ENCODE measurements at regions not wholly inside any gene's neighbourhood (a gene's known extent, or its start where the extent isn't known, plus 50 kb on each side); places are given as distances from the start of the nearest gene placed in this dataset.

DNA sequence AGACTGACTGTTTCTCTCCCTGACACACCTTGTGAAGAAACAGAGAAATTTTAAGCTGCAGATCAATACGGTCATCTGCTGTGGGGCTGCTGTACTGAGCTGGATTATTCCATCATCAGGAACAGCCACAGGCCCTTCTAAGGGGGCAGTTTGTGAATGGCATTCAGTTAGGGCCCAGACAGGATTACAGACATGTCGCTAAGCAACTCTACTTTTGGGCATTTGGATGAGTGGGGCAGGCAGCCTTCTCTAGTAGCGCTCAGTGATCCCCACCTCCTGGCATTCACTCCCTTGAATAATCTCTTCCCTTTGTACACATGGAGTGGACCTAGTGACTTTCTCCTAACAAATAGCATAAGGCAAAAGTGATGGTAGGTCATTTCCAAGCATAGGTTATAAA is 144.4 kb upstream of the RARB start:
- ChIA-PET SMC1A (ENCODE audit: uncharacterized antibody, unreplicated experiment) (no interaction called here), POLR2A (no interaction called here), CTCF (no interaction called here), RAD21 (ENCODE audit: unreplicated experiment) (no interaction called here)
- H3K79me2 ChIP-seq (ENCODE audit: control insufficient read depth, insufficient read depth, low read length): no peaks in the 10 kb centered on the region
- TF ChIP-seq FOXK2 (IDR thresholded peaks at IDR 0.05) (no peak), ASH2L (IDR thresholded peaks at IDR 0.05; ENCODE audit: borderline replicate concordance, low read depth) (no peak), POLR2A (IDR thresholded peaks at IDR 0.05; ENCODE audit: low read depth, low read length) (no peak)
- TF ChIP-seq, protein P1, sequence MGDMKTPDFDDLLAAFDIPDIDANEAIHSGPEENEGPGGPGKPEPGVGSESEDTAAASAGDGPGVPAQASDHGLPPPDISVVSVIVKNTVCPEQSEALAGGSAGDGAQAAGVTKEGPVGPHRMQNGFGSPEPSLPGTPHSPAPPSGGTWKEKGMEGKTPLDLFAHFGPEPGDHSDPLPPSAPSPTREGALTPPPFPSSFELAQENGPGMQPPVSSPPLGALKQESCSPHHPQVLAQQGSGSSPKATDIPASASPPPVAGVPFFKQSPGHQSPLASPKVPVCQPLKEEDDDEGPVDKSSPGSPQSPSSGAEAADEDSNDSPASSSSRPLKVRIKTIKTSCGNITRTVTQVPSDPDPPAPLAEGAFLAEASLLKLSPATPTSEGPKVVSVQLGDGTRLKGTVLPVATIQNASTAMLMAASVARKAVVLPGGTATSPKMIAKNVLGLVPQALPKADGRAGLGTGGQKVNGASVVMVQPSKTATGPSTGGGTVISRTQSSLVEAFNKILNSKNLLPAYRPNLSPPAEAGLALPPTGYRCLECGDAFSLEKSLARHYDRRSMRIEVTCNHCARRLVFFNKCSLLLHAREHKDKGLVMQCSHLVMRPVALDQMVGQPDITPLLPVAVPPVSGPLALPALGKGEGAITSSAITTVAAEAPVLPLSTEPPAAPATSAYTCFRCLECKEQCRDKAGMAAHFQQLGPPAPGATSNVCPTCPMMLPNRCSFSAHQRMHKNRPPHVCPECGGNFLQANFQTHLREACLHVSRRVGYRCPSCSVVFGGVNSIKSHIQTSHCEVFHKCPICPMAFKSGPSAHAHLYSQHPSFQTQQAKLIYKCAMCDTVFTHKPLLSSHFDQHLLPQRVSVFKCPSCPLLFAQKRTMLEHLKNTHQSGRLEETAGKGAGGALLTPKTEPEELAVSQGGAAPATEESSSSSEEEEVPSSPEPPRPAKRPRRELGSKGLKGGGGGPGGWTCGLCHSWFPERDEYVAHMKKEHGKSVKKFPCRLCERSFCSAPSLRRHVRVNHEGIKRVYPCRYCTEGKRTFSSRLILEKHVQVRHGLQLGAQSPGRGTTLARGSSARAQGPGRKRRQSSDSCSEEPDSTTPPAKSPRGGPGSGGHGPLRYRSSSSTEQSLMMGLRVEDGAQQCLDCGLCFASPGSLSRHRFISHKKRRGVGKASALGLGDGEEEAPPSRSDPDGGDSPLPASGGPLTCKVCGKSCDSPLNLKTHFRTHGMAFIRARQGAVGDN (IDR thresholded peaks at IDR 0.05): no peak
- TF ChIP-seq, protein P2, sequence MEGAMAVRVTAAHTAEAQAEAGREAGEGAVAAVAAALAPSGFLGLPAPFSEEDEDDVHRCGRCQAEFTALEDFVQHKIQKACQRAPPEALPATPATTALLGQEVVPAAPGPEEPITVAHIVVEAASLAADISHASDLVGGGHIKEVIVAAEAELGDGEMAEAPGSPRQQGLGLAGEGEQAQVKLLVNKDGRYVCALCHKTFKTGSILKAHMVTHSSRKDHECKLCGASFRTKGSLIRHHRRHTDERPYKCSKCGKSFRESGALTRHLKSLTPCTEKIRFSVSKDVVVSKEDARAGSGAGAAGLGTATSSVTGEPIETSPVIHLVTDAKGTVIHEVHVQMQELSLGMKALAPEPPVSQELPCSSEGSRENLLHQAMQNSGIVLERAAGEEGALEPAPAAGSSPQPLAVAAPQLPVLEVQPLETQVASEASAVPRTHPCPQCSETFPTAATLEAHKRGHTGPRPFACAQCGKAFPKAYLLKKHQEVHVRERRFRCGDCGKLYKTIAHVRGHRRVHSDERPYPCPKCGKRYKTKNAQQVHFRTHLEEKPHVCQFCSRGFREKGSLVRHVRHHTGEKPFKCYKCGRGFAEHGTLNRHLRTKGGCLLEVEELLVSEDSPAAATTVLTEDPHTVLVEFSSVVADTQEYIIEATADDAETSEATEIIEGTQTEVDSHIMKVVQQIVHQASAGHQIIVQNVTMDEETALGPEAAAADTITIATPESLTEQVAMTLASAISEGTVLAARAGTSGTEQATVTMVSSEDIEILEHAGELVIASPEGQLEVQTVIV (IDR thresholded peaks at IDR 0.05; ENCODE audit: borderline replicate concordance, partially characterized antibody): no peak
- TF ChIP-seq, protein P3, sequence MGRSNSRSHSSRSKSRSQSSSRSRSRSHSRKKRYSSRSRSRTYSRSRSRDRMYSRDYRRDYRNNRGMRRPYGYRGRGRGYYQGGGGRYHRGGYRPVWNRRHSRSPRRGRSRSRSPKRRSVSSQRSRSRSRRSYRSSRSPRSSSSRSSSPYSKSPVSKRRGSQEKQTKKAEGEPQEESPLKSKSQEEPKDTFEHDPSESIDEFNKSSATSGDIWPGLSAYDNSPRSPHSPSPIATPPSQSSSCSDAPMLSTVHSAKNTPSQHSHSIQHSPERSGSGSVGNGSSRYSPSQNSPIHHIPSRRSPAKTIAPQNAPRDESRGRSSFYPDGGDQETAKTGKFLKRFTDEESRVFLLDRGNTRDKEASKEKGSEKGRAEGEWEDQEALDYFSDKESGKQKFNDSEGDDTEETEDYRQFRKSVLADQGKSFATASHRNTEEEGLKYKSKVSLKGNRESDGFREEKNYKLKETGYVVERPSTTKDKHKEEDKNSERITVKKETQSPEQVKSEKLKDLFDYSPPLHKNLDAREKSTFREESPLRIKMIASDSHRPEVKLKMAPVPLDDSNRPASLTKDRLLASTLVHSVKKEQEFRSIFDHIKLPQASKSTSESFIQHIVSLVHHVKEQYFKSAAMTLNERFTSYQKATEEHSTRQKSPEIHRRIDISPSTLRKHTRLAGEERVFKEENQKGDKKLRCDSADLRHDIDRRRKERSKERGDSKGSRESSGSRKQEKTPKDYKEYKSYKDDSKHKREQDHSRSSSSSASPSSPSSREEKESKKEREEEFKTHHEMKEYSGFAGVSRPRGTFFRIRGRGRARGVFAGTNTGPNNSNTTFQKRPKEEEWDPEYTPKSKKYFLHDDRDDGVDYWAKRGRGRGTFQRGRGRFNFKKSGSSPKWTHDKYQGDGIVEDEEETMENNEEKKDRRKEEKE (IDR thresholded peaks at IDR 0.05): no peak
- TF ChIP-seq, protein P4, sequence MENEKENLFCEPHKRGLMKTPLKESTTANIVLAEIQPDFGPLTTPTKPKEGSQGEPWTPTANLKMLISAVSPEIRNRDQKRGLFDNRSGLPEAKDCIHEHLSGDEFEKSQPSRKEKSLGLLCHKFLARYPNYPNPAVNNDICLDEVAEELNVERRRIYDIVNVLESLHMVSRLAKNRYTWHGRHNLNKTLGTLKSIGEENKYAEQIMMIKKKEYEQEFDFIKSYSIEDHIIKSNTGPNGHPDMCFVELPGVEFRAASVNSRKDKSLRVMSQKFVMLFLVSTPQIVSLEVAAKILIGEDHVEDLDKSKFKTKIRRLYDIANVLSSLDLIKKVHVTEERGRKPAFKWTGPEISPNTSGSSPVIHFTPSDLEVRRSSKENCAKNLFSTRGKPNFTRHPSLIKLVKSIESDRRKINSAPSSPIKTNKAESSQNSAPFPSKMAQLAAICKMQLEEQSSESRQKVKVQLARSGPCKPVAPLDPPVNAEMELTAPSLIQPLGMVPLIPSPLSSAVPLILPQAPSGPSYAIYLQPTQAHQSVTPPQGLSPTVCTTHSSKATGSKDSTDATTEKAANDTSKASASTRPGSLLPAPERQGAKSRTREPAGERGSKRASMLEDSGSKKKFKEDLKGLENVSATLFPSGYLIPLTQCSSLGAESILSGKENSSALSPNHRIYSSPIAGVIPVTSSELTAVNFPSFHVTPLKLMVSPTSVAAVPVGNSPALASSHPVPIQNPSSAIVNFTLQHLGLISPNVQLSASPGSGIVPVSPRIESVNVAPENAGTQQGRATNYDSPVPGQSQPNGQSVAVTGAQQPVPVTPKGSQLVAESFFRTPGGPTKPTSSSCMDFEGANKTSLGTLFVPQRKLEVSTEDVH (IDR thresholded peaks at IDR 0.05; ENCODE audit: low read depth, partially characterized antibody): no peak
- TF ChIP-seq, protein P5, sequence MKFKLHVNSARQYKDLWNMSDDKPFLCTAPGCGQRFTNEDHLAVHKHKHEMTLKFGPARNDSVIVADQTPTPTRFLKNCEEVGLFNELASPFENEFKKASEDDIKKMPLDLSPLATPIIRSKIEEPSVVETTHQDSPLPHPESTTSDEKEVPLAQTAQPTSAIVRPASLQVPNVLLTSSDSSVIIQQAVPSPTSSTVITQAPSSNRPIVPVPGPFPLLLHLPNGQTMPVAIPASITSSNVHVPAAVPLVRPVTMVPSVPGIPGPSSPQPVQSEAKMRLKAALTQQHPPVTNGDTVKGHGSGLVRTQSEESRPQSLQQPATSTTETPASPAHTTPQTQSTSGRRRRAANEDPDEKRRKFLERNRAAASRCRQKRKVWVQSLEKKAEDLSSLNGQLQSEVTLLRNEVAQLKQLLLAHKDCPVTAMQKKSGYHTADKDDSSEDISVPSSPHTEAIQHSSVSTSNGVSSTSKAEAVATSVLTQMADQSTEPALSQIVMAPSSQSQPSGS (IDR thresholded peaks at IDR 0.05; ENCODE audit: low read length): no peak
- TF ChIP-seq, protein P6, sequence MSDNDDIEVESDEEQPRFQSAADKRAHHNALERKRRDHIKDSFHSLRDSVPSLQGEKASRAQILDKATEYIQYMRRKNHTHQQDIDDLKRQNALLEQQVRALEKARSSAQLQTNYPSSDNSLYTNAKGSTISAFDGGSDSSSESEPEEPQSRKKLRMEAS (IDR thresholded peaks at IDR 0.05; ENCODE audit: low read depth, low read length): no peak
- H3K9ac ChIP-seq (ENCODE audit: control insufficient read depth, insufficient read depth, low read length): no peak overlapping the region
- no peak overlapping the region for H3K4me3 ChIP-seq
- no peaks in the 10 kb centered on the region for H3K27me3 ChIP-seq (replicated peaks in 1 of 2; ENCODE audit: control insufficient read depth in 2 of 2, insufficient read depth in 2 of 2, low read length in 1 of 2)
- H4K20me1 ChIP-seq (ENCODE audit: control insufficient read depth, insufficient read depth): no peaks in the 10 kb centered on the region
- no peaks in the 10 kb centered on the region for H3K4me1 ChIP-seq (ENCODE audit: control insufficient read depth, insufficient read depth, low read length)
- H3K4me2 ChIP-seq (ENCODE audit: control insufficient read depth, insufficient read depth): no peak overlapping the region
- DNase-seq (ENCODE audit: low read depth, low spot score) (no peak), ATAC-seq (no peak), FAIRE-seq (no peak)
- intact Hi-C loops (cut with micrococcal nuclease; ENCODE audit: unreplicated experiment): no loop called here
- WGBS (ENCODE audit: insufficient coverage, insufficient replicate concordance, low lambda C conversion rate, missing lambda C conversion rate): 38% methylated on average over 3 of the region's 3 CpGs
- in situ Hi-C loops (cut with MboI): no loop called here
- no peaks in the 10 kb centered on the region for H3K9me3 ChIP-seq (replicated peaks; ENCODE audit: control insufficient read depth, insufficient read depth, low read length)
- H3K36me3 ChIP-seq (ENCODE audit: control insufficient read depth in 2 of 2, insufficient read depth in 2 of 2, low read length in 1 of 2): no peaks in the 10 kb centered on the region
- H2AFZ ChIP-seq (ENCODE audit: control insufficient read depth, low read depth, low read length): no peak overlapping the region
- no peak overlapping the region for H3K27ac ChIP-seq (ENCODE audit: control insufficient read depth, insufficient read depth)
- BruUV-seq (replicated peaks): no TSS peak

All from GM12878 (cell line).